ENCODE measurements at regions not wholly inside any gene's neighbourhood (a gene's known extent, or its start where the extent isn't known, plus 50 kb on each side); places are given as distances from the start of the nearest gene placed in this dataset.

GRCh38 chr10:105800641-105801040 lies 1159.6 kb downstream of the SORCS3 start:
- Histone ChIP-seq H3K9me1 (ENCODE audit: control insufficient read depth, extremely low read depth, insufficient read depth, low read length) (no peaks in the 10 kb centered on the region), H3K36me3 (ENCODE audit: control insufficient read depth in 2 of 2, extremely low read depth in 1 of 2, insufficient read depth in 2 of 2, low read length in 2 of 2) (no peaks in the 10 kb centered on the region), H3K9me3 (ENCODE audit: control insufficient read depth, low read depth, low read length) (no peaks in the 10 kb centered on the region), H3K9ac (ENCODE audit: control insufficient read depth, extremely low read depth, insufficient read depth, low read length) (no peak overlapping the region), H3K4me1 (ENCODE audit: control insufficient read depth, extremely low read depth, insufficient read depth, low read length) (no peaks in the 10 kb centered on the region), H3K27ac (ENCODE audit: control insufficient read depth, insufficient read depth, low read length) (no peak overlapping the region), H3K4me3 (ENCODE audit: control insufficient read depth in 2 of 3, extremely low read depth in 1 of 3, insufficient read depth in 2 of 3, low read depth in 1 of 3, low read length in 3 of 3) (no peak overlapping the region), H3K27me3 (ENCODE audit: control insufficient read depth, extremely low read depth, insufficient read depth, low read length) (no peaks in the 10 kb centered on the region), H2AFZ (ENCODE audit: control insufficient read depth, low read length) (no peak overlapping the region), H4K20me1 (ENCODE audit: control insufficient read depth, extremely low read depth, insufficient read depth, low read length) (no peaks in the 10 kb centered on the region), H3K4me2 (ENCODE audit: control insufficient read depth, extremely low read depth, insufficient read depth, low read depth, low read length) (no peak overlapping the region), H3K79me2 (ENCODE audit: control insufficient read depth, insufficient read depth, low read length) (no peaks in the 10 kb centered on the region)
- FAIRE-seq (no peak), DNase-seq (ENCODE audit: low read depth, low spot score) (no peak)
- dilution Hi-C loops (cut with MboI; ENCODE audit: extremely low pct_ligation_motif_present, low sequenced_read_pairs), result no loop called here
- TF ChIP-seq EZH2 (IDR thresholded peaks at IDR 0.05; ENCODE audit: low read length) (no peak), CTCF (optimal IDR thresholded peaks at IDR 0.05 in 1 of 3, IDR thresholded peaks at IDR 0.05 in 1 of 3, conservative IDR thresholded peaks at IDR 0.05 in 1 of 3; ENCODE audit: extremely low read depth in 1 of 3, insufficient read depth in 2 of 3, low read length in 3 of 3) (no peak)

- dilution Hi-C loops (cut with MboI; ENCODE audit: extremely low pct_ligation_motif_present, low sequenced_read_pairs), result no loop called here
- no peak overlapping the region for H3K4me2 ChIP-seq (ENCODE audit: control insufficient read depth, extremely low read depth, insufficient read depth, low read depth, low read length)
Measured at GRCh38 chr10:105798328-105798889, 1157.3 kb downstream of the SORCS3 start.

More at GRCh38 chr10:105798328-105798889, 1157.3 kb downstream of the SORCS3 start:
- Histone ChIP-seq H3K9me3 (ENCODE audit: control insufficient read depth, low read depth, low read length) (no peaks in the 10 kb centered on the region), H3K27ac (ENCODE audit: control insufficient read depth, insufficient read depth, low read length) (no peak overlapping the region), H3K4me1 (ENCODE audit: control insufficient read depth, extremely low read depth, insufficient read depth, low read length) (no peaks in the 10 kb centered on the region), H3K27me3 (ENCODE audit: control insufficient read depth, extremely low read depth, insufficient read depth, low read length) (no peaks in the 10 kb centered on the region), H3K79me2 (ENCODE audit: control insufficient read depth, insufficient read depth, low read length) (no peaks in the 10 kb centered on the region), H3K4me3 (ENCODE audit: control insufficient read depth in 2 of 3, extremely low read depth in 1 of 3, insufficient read depth in 2 of 3, low read depth in 1 of 3, low read length in 3 of 3) (no peak overlapping the region), H2AFZ (ENCODE audit: control insufficient read depth, low read length) (no peak overlapping the region), H4K20me1 (ENCODE audit: control insufficient read depth, extremely low read depth, insufficient read depth, low read length) (no peaks in the 10 kb centered on the region), H3K36me3 (ENCODE audit: control insufficient read depth in 2 of 2, extremely low read depth in 1 of 2, insufficient read depth in 2 of 2, low read length in 2 of 2) (no peaks in the 10 kb centered on the region), H3K9ac (ENCODE audit: control insufficient read depth, extremely low read depth, insufficient read depth, low read length) (no peak overlapping the region), H3K9me1 (ENCODE audit: control insufficient read depth, extremely low read depth, insufficient read depth, low read length) (no peaks in the 10 kb centered on the region)
- FAIRE-seq (no peak), DNase-seq (ENCODE audit: low read depth, low spot score) (no peak)
- TF ChIP-seq EZH2 (IDR thresholded peaks at IDR 0.05; ENCODE audit: low read length) (no peak), CTCF (optimal IDR thresholded peaks at IDR 0.05 in 1 of 3, IDR thresholded peaks at IDR 0.05 in 1 of 3, conservative IDR thresholded peaks at IDR 0.05 in 1 of 3; ENCODE audit: extremely low read depth in 1 of 3, insufficient read depth in 2 of 3, low read length in 3 of 3) (no peak)

All from keratinocyte (primary cell).